Stimulated activated naive CD8-positive, alpha-beta T cell treated with anti-CD3 and anti-CD28 coated beads, Interleukin-15, Interleukin-2, amounts not matched to agents 100 U/mL and 50 U/mL, for 24 hours (primary cell): ENCODE measurements at regions not wholly inside any gene's neighbourhood (a gene's known extent, or its start where the extent isn't known, plus 50 kb on each side); places are given as distances from the start of the nearest gene placed in this dataset.

Source experiments
- ATAC-seq: fragments of 150-1000 bp; cut with Tn5 transposase; one replicate; pipeline ENCODE4 v1.10.0; 2021
- DNase-seq: peaks from one replicate; pipeline ENCODE4 v3.0.0; 2021

DNA sequence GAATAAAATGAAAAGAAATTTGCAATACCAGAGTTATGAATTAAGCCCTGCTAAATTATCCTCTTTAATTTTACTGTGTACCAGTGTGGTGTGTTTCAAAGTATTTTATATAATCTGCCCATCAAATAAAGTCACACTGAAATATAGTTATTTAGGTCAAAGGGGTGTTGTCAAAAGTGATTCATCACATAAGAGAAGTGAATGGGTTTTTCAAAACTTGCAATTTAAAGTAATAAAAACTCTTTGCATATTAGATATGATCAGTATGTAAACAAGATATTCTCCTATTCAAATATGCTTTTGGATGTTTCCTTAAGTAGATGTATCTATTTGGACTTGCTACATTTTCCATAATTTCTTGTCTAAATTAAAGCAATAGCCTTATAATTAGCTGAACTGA is 1183.0 kb upstream of the CDH18 start:
- ATAC-seq (no peak), DNase-seq (no peak)

DNA sequence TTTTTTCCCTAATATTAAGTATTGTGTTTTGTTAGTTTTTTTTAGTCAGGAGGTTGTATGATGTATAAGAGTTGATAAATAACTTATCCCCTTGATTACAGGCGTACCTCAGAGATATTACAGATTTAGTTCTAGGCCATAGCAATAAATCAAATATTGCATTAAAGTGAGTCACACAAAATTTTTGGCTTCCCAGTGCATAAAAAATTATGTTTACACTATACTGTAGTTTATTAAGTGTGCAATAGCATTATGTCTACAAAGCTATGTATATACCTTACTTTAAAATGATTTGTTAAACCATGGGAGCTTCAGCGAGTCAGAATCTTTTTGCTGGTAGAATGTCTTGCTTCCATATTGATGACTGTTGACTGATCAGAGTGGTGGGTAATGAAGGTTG is 1180.6 kb upstream of the CDH18 start:
- no peak for ATAC-seq
- DNase-seq, result no peak

DNA sequence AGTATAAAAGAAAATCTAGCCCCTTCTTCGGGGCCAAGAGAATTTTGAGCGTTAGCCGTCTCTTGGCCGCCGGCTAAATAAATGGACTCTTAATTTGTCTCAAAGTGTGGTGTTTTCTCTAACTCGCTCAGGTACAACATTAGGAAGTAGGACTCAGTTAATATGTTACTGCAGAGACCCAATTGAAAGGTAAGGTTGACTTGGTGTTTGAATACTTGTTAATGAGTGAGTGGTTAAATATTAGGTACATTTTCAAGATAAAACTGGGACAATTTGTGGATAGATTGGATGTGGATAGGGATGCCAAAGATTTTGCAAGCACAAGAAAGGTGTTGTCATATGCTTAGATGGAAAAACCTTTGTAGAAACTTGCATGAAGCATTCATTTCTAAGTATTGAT is 1177.3 kb upstream of the CDH18 start:
- no peak for DNase-seq
- no peak for ATAC-seq

DNA sequence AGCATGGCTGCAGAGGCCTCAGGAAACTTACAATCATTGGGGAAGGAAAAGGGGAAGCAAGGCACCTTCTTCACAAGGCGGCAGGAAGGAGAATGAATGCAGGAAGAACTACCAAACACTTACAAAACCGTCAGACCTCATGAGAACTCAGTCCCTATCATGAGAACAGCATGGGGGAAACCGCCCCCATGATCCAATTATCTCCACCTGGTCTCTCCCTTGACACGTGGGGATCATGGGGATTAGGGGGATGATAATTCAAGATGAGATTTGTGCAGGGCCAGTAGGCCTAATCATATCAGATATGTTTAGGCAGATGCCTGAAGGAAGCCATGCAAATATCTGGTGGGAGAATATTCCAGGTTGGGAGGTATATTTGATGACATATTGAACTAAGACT is 1176.4 kb upstream of the CDH18 start:
- no peak for ATAC-seq
- no peak for DNase-seq

DNA sequence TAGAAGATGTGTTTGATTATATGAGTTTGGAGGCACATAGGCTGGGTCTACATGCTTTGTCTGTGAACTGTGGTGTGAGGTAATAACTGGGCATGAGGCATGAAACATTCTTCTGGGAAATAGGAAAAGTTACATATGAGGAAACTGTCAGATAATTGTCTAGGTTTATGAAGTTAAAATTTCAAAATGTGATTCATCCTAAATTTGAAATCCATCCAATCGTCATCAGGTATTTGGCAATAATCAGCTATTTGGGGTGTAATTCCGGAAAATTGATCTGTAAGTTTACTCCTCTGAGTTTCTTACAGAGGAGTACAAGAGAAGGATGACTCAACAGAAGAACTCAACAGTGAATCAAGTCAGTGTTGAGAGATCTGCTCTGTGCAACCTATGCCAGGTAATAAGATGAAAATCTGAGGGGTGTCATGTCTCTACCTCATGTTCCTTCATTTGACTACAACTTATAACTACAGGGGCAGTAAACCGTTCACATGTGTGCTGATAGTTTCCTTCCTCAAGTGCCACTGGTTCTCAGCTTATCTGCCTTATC is 1171.6 kb upstream of the CDH18 start:
- DNase-seq (no peak), ATAC-seq (no peak)

DNA sequence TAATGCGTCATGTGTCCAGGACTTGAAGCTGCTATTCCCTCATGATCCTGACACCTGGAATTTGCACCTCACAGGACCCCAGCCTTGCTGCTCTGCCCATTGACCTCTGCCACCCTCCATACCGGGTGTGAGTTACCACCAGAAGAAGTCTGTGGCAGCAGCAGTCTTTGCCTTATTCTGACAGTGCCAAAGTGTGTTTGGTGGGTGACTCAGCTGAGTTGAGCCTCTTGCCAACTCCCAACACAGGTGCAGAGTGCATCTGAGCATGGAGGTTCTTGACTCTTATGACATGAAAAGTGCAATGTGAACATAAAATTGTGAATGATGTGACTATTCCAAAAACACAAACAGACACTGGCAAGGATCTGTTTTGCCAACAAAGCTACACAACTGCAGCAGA is 1166.5 kb upstream of the CDH18 start:
- no peak for DNase-seq
- no peak for ATAC-seq

DNA sequence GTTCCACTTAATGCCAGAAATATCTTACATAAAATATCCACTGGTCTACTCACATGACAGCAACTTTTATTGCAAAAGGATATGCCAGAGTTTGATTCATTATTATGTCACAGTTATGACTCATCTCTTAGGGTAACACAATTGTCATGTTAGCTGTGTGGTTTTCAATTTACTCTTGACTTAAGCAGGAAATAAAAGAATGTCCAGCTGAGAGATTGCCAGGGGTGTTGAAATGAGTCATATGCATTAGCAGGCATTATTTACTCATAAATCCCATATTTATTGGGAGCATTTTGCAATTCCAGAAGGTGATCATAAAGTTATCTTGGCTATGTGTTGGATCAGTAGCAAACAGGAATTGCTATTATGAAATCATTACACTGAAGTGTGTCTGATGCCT is 1164.6 kb upstream of the CDH18 start:
- no peak for ATAC-seq
- no peak for DNase-seq

DNA sequence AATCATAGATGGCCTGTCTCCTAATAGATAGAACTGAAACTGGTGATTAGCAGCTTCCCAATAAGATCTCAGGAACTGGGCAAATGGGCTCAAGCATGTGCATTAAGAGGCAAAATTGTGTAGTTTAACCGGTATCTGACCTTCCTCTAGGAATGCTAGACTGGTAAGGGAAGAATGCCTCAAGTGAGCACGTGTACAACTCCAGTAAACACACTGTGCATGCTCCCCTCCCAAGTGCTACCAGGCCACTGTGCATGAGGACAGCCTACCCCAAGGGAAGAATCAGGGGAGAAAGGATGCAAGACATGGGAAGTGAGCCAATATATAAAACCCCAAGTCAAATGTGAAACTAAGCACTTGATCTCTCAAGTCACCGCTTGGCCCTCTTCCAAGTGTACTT is 1157.4 kb upstream of the CDH18 start:
- ATAC-seq (no peak), DNase-seq (no peak)

DNA sequence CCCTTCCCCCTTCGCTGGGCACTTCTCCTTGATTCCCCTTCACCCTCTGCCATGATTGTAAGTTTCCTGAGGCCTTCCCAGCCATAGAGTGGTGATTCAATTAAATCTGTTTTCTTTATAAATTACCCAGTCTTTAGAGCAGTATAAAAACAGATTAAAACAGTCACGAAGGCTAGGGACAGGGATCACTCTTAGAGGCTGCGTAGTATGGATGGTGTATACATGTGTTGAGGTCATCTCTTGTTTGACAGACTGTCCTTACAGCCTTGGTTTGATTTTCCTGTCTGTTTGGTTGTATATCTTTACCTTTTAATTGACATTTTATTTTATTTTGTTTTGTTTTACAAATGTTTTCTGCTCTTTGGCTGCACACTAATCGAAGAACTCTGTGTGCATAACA is 1155.7 kb upstream of the CDH18 start:
- no peak for DNase-seq
- ATAC-seq, result no peak

DNA sequence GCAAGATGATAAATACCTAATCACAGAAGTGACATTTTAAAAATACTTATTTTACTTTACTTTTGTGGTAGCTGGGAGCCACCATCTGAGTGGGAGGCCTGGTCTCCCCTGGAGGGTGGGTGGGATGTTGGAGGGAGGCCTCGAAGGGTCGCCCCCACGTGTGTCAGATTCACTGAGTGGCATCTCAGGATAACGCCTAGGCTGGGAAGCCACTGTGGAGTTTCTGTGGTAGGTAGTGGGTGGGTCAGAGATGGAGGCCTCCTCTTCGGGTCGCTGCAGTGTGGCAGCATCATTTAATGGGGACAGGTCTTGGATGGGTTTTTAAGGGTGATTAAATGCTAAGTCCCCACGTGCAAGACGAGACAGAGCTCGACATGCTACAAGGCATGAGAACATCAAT is 1154.8 kb upstream of the CDH18 start:
- DNase-seq (no peak), ATAC-seq (no peak)

DNA sequence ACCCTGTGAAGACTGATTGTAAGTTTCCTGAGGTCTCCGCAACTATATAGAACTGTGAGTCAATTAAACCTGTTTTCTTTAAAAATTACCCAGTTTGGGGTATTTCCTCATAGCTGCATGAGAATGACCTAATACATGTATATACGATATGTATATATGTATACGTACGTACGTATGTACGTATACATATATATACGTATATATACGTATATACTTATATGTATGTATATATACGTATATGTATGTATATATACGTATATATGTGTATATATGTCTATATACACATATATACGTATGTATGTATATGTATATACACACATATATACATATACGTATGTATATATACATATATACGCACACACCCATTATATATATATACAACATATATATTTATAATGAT is 1153.0 kb upstream of the CDH18 start:
- ATAC-seq, result no peak

DNA sequence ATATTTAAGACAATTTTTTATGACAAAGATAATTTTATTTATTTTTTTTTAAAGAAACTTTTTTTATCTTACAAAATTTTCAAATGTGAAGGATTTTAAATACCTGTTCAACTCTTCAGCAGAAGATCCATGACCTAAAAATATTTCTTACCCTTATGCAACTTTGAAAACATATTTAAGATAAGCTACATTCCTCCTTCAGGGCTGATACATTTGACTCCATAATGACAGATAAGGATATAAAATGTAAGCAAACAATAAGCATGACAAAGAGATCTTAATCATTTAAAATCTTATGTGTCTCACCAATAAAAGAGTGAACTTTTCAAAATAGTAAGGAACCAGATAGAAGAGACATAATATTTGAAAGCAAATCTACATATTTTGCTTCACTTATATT is 1138.2 kb upstream of the CDH18 start:
- ATAC-seq, result no peak
- DNase-seq, result no peak

More for the DNA sequence above, 1153.0 kb upstream of the CDH18 start:
- DNase-seq, result no peak

DNA sequence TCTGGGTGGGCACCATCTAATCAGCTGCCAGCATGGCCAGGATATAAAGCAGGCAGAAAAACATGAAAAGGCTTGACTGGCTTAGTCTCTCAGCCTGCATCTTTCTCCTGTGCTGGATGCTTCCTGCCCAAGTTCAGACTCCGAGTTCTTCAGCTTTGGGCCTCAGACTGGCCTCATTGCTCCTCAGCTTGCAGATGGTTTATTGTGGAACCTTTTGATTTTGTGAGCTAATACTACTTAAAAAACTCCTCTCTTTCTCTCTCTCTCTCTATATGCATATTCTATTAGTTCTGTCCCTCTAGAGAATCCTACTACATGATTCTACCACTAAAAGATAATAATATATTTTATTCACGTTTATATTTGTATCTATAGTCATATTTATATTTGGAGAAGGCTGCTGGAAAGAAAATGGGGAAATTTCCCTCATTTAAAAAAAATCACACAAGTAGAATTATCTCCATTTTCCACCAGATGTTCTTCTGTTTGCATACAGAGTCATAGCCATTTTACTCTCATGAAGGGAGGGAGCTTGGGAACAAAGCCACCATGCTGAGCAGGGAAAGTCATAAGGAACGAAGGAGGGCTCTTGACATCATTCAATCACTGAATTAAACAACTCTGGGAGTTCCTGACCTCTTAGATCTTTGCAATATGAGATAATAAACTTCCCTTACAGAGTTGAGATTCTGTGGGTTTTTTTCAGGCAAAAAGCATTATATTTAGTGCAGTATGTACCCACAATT is 1137.4 kb upstream of the CDH18 start:
- no peak for ATAC-seq
- no peak for DNase-seq

DNA sequence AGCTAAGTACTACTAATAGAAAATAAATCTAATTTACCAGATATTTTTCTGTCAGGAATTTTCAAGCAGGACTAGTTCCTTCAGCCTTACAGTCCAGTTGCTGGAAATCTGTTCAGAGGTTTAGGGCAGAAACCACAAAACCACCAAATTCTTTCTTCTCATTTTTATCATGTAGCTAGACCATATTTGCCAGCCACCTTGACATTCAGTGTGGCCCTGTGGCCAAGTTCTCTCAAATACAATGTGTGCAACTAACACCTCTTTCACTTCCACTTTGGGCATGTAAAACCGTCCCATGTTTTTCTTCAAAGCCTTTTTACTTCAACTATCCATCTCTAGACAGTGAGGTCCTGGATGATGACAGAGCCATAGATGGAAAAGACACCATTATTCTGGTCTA is 1133.2 kb upstream of the CDH18 start:
- ATAC-seq (no peak), DNase-seq (no peak)

DNA sequence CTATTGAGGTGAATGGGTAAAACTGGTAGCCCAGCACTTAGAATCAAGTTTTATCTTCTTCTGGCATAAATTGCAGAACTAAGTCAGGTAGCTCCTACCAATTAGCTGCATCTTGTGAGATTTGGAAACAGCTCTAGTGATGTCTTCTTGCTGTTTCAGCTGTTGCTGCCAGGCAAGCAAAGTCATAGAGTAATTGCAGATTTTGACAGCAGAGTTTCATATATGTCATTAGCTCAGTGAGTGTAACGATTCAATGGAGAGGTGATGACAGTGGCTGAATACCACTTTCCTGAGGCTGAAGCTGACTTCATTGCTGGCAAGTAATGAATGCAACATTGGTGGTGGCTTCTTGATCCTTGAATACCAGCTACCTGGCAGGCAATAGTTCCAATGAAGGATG is 1109.7 kb upstream of the CDH18 start:
- ATAC-seq, result no peak
- DNase-seq, result no peak

DNA sequence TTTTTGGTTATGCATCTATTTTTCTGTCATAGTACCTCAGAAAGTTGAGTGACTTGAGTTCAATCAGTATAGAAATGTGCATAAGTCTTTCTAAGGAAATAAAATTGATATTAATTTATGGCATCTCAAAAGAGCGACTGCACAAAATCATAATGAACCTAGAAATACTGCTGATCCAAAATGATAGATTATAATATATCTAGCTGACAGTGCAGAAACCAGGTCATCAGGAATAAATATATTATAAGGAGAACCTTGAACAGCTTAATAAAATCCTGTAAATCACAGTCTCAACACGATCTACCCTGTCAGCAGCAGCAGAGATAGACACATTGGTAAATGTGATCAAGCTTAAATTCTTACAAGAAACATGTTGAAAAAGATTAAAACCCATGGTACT is 1106.6 kb upstream of the CDH18 start:
- no peak for DNase-seq
- no peak for ATAC-seq

DNA sequence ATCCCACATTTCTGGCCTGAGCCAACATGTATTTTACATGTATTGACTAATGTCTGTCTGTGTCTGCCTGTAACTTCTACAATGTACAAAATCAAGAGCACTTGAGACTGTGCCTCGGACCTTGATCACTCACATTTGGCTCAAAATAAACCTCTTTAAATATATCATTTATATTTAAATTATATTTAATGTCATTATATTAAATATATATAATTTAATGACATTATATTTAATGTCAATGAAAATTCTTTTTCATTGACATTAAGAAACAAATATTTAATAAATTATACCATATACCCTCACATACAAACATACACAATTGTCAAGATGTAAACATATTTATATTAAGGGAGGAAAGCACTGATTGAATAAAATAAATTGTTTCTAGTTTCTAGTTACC is 1099.8 kb upstream of the CDH18 start:
- ATAC-seq (no peak), DNase-seq (no peak)

DNA sequence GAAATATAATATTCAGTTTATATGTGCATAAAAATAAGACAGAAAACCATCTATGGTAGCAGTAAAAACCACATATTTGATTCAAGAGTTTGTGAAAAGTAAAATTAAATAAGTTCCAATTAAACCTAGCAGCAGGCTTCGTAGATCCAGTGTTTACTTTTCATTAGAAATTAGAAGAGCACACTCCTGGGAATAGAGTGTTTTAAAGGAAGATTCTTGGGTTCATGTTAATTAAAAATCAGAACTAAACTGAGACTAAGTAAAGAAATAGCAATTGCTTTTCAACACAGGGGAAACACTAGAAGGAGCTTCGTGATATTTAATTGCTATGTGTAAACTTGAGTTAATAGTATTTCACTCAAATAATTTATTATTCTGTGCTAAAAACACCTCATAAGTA is 1097.8 kb upstream of the CDH18 start:
- ATAC-seq (no peak), DNase-seq (no peak)

DNA sequence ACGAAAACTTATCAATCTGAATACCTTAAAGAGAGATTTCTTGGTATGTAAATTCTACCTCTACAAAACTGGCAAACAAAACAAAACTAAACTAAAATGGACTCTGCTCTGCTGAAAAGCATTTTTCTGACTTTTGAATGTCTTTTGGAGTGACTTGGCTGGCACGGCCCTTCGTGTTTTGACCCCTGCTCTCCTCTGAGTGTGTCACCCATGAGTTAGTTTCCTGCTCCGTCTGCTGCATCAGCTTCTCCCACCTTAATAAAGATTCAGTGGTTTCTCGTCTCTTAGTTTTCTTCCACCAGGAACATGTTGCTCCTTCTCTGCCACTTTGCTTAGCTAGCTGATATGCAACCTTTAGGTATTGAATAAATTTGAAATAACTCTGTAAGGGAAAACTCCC is 1084.0 kb upstream of the CDH18 start:
- ATAC-seq, result no peak
- DNase-seq, result no peak

DNA sequence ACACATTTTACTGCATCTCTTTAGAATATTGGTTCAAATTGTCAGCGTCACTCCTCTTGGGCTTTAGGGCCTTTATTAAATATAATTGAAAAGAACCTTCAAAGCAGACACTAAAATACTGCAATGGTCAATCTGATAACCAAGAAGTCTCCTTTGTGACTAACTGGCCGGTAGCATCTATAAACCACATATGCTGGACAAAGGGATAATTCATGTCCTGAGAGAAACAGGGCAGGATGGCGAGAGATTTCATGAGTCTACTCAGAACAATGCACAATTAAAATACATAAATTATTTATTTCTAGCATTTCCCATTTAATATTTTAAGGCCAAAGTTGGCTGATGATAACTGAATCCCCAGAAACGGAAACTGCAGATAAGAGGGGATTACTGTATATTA is 1083.4 kb upstream of the CDH18 start:
- no peak for DNase-seq
- ATAC-seq, result no peak

DNA sequence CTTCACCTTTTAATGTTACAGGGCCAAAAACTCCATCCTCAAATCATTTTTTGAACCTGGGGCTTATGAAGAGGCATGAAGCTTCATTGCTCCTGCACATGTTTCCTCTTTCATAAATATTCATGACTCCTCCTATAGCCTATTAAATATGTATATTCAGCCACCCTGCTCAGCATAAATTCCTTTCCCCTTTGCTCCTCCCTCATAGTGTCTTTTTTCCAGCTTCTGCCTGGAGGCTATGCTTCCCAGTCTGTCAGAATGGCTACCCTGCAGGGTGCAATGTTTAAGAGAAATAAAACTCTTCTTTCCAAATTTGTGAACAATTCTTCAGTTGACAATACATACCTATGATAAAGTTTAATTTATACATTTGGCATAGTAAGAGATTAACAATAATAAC is 1082.9 kb upstream of the CDH18 start:
- no peak for ATAC-seq
- no peak for DNase-seq

DNA sequence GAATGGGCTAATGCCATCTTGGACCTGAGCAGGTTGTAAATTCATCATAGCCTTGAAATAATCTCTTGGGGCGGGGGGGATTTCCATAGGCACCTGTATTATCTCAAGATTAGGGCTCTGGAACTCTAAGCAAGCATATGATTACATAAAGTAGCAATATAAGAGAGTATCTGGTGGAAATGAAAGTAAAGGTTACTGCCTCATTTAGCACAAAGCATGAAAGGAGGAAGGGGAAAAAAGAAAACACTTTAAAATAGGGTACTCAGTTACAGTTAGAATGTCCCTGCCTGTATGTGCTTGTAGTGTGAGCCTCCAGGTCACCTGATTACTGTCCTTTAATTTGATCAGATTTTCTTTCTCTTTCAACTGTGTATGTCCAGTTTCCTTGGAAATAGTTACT is 1079.7 kb upstream of the CDH18 start:
- DNase-seq, result no peak
- no peak for ATAC-seq

DNA sequence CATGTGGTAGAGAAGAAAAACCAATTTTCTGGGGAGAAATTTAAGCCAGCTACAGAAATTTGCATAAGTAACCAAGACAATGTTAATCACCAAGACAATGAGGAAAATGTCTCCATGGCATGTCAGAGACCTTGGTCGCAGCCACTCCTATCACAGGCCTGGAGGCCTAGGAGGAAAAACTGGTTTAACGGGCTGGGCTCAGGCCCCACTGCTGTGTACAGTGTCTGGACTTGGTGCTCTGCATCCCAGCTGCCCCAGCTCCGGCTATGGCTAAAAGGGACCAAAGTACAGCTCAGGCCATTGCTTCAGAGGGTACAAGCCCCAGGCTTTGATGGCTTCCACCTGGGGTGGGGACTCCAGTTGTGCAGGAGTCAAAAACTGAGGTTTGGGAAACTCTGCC is 1075.1 kb upstream of the CDH18 start:
- ATAC-seq (no peak), DNase-seq (no peak)

DNA sequence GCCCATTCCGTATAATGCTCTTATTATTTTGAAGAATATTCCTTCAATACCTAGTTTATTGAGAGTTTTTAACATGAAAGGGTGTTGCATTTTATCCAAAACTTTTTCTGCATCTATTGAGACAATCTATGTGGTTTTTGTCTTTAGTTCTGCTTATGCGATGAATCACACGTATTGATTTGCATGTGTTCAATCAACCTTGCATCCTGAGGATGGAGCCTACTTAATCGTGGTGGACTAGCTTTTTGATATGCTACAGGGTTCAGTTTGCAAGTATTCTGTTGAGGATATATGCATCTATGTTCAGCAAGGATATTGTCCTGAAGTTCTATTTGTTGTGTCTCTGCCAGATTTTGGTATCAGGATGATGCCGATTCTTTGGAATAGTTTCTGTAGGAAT is 1070.3 kb upstream of the CDH18 start:
- ATAC-seq, result no peak

DNA sequence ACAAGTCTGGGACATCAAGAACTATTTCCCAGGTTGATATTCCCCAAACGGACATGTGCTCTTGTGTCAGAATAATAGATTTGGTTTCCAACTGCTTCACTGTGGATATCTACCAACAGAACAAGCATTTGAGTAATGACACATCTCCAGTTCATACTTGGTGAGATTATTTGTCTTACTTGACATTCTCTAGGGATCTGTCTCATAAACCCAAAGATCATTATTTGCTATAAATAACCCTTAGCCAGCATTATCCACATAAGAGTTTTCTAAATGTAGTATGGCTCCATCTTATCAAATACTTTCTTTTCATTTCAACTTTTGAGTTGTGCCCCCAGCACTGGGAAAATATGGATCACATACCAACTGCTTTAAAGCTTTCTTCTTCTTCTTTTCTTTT is 1063.9 kb upstream of the CDH18 start:
- DNase-seq (no peak), ATAC-seq (no peak)

More for the DNA sequence above, 1070.3 kb upstream of the CDH18 start:
- no peak for DNase-seq
